ENCODE measurements at regions not wholly inside any gene's neighbourhood (a gene's known extent, or its start where the extent isn't known, plus 50 kb on each side); places are given as distances from the start of the nearest gene placed in this dataset.
"Not testable (repeated sequence)": the region's sequence is repeated elsewhere in the genome, so short reads cannot be mapped to it uniquely, and the experiment has no call there.

GRCh38 chr9:41367301-41367700 lies 178.2 kb upstream of the ZNG1F start:
- DNase-seq (ENCODE audit: low read depth in 1 of 2, low spot score in 1 of 2): not testable (repeated sequence)

DNA sequence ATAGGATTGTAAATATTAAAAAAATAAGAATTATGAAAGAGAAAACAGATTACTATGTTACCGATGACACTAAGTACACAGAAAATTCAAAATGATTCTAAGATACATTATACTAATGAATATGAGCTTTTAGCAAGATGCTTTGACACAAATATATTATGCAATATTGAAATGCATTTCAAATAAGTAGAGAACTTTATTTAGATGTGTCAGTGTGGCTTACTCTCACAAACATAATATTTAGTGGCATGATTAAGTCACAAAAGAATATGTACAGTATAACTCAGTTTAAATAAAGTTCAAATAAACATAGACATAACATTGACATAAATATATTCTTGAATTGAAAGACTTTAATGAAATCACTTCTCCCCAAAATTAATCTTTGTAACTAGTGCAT lies 172.7 kb upstream of the ZNG1F start:
- not testable (repeated sequence) for DNase-seq (ENCODE audit: low read depth in 1 of 2, low spot score in 1 of 2)

DNA sequence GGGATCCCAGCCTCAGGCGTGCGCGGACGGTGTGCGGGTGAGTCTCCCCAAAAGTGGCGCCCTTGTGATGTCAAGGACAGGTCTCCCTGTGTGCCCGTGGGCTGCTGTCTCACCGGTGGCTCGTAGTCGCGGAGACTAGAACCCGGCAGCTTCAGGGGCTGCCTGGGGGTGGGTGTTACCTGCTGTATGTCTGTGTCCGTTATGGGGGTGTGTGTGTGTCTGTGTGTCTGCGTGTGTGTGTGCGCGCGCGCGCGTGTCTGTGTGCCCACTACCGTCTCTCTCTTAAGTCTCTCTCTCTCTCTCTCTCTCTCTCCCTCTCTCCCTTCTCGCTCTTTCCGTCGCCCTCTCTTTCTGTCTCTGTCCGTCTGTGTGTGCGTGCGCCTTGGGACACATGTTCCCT lies 170.0 kb upstream of the ZNG1F start:
- DNase-seq (ENCODE audit: low read depth in 1 of 2, low spot score in 1 of 2): not testable (repeated sequence)

- DNase-seq (ENCODE audit: low read depth in 1 of 2, low spot score in 1 of 2): peak; percentile 67 to 78
Observed at GRCh38 chr9:41358682-41359081, 169.6 kb upstream of the ZNG1F start.

DNA sequence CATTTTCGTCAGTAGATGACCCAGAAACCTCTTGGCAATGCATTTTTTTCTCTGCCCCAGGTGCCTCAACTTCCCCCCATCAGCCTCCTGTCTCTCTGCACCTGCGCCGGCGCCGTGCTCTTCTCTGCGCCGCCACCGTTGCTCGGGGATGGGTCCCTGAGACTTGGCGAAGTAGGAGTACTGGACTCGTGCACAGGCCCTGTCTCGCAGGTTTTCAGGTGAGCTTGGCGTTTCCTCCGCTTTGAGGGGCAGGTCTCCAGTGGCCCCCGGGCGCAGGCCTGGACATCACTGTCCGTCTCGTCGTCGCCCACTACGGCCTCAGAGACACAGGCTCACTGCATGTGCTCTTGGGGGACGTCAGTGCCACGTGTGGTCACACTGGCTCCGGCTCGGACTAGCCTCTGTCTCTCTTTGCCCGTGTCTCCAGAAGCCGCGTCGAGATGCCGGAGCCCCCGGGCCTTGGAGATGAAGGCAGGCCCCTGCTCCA lies 168.8 kb upstream of the ZNG1F start:
- not testable (repeated sequence) for DNase-seq (ENCODE audit: low read depth in 1 of 2, low spot score in 1 of 2)

- DNase-seq (ENCODE audit: low read depth in 1 of 2, low spot score in 1 of 2): not testable (repeated sequence)
Observed at GRCh38 chr9:41357350-41357748, 168.2 kb upstream of the ZNG1F start.

GRCh38 chr9:41356588-41357349 lies 167.7 kb upstream of the ZNG1F start:
- peak; percentile 68 to 83 for DNase-seq (ENCODE audit: low read depth in 1 of 2, low spot score in 1 of 2)

DNA sequence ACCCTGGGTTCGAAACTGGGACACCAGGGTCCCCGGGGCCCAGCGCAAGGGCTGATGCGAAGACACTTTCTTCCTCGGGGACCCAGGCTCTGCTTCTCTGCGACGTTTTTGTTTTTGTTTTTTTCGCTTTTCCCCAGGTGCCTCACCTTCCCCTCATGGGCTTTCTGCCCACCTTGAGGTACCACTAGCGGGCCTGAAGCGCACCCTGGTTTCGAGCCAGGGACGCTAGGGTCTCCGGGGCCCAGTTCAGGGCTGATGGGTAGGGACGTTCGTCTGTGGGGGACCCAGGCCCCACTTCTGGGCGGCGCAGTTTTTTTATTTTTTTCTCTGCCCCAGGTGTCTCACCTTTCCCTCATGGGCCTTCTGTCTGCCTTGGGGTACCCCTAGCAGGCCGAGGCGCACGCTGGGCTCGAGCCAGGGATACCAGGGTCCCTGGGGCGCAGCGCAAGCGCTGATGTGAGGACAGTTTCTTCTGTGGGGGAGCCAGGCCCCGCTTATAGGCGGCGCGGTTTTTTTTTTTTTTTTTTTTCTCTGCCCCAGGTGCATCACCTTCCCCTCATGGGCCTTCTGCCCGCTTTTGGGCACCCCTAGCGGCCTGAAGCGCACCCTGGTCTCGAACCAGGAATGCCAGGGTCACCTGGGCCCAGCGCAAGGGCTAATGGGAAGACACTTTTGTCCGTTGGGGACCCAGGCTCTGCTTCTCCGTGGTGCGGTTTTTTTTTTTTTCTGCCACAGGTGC lies 166.8 kb upstream of the ZNG1F start:
- not testable (repeated sequence) for DNase-seq (ENCODE audit: low read depth in 1 of 2, low spot score in 1 of 2)

- not testable (repeated sequence) for DNase-seq (ENCODE audit: low read depth in 1 of 2, low spot score in 1 of 2)
Observed at GRCh38 chr9:41354978-41355377, 165.9 kb upstream of the ZNG1F start.

GRCh38 chr9:41354060-41354934 lies 165.2 kb upstream of the ZNG1F start:
- not testable (repeated sequence) for DNase-seq (ENCODE audit: low read depth in 1 of 2, low spot score in 1 of 2)

DNA sequence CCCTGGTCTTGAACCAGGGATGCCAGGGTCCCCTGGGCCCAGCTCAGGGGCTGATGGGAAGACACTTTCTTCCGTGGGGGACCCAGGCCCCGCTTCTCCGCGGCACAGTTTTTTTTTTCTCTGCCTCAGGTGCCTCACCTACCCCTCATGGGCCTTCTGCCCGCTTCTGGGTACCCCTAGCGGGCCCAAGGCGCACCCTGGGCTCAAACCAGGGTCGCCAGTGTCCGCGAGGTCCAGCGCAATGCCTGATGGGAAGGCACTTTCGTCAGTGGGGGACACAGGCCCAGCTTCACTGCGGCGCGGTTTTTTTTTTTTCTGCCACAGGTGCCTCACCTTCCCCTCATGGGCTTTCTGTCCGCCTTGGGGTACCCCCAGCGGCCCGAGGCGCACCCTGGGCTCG lies 163.9 kb upstream of the ZNG1F start:
- DNase-seq (ENCODE audit: low read depth in 1 of 2, low spot score in 1 of 2): not testable (repeated sequence)

DNA sequence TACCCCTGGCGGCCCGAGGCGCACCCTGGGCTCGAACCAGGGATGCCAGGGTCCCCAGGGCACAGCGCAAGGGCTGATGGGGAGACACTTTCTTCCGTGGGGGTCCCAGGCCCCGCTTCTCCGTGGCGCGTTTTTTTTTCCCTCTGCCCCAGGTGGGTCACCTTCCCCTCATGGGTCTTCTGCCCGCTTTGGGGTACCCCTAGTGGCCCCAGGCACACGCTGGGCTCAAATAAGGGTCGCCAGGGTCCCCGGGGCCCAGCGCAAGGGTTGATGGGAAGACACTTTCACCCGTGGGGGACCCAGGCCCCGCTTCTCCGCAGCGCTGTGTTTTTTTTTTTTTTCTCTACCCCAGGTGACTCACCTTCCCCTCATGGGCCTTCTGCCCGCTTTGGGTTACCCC lies 163.3 kb upstream of the ZNG1F start:
- not testable (repeated sequence) for DNase-seq (ENCODE audit: low read depth in 1 of 2, low spot score in 1 of 2)

- DNase-seq (ENCODE audit: low read depth in 1 of 2, low spot score in 1 of 2): not testable (repeated sequence)
Observed at GRCh38 chr9:41347893-41348292, 158.8 kb upstream of the ZNG1F start.

DNA sequence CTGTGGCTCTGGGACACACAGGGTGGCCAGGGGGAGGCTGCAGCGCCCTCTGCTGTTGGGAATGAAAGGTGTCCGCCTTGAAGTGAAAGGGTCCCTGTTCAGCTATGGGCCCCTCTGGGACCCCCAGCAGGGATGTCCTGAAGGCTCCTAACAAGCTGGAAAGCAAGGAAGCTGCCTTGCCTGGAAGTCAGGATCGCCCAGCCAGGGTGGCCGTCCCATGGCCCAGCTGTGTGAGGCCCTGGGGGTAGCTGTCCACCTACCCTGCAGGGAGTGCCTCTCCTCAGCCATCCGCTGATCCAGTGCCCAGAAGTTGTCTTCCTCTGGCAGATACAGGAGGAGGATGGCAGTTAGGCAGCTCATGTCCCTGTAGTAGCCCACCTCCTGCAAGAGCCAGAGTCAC lies 143.4 kb upstream of the ZNG1F start:
- DNase-seq (ENCODE audit: low read depth in 1 of 2, low spot score in 1 of 2): not testable (repeated sequence)

DNA sequence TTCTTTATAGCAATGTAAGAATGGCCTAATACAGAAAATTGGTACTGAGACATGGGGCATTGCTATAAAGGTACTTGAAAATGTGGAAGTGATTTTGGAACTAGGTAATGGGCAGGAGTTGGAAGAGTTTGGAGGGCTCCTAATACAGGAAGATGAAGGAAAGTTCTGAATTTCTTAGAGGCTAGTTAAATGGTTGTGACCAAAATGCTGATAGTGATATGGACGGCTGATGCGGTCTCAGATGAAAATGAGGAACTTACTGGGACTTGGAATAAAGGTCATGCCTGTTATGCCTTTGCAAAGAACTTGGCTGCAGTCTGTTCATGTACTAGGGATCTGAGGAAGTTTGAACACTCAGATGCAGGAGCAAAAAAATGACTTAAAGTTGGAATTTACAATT lies 132.2 kb upstream of the ZNG1F start:
- not testable (repeated sequence) for DNase-seq (ENCODE audit: low read depth in 1 of 2, low spot score in 1 of 2)

DNA sequence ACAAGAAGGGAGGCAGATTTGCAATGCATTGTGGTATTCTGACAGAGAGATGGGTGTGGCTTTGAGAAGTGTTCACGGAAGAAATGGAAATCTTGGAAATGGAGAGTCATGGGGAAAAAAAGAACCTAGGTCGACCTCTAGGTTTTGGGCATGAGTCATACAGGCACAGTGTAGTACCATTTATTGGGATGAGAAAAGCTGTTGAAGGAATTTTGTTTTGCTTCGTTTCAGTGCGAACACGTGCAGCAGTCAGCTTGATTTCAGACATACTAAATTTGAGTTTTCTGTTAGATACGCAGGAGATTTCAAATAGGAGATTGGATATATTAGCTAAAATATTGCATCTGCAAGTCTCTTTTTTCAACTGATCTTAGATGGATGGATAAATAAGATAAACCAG lies 119.8 kb upstream of the ZNG1F start:
- DNase-seq (ENCODE audit: low read depth in 1 of 2, low spot score in 1 of 2): not testable (repeated sequence)

GRCh38 chr9:41285744-41286143 lies 96.6 kb upstream of the ZNG1F start:
- DNase-seq (ENCODE audit: low read depth in 1 of 2, low spot score in 1 of 2): not testable (repeated sequence)

DNA sequence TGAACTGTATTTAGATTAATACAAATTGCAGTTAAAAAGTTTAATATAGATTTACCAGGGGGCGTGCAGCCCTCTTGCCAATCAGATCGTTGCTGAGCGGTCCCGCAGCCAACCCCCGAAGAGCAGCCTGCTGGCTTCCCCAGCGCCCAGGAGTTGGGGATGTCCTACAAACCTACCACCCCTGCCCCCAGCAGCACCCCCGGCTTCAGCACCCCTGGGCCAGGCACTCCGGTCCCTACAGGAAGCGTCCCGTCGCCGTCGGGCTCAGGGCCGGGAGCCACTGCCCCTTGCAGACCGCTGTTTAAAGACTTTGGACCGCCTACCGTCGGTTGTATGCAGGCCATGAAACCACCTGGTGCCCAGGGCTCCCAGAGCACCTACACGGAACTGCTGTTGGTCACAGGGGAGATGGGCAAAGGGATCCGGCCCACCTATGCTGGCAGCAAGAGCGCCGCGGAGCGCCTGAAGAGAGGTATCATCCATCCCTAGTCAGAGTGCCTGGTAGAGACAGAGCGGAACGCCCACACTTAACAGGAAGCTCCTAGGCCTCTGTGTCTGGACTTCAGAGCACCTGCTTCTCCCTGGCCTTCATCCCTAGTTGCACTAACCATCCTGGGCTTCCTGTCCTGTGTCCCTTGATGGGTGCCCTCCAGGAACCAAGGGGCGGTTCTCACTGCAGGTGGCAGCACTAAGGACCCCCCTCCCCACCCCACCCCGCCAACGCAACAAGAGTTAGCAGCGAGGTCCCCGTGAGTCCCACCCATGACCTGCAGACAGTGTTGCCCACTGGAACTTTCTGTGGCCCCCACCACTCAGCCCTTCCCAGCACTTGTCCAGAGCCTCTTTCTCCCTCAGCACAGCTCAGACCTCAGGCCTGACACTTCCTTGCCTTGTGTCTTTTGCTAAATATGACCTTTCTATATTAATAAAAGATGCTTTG lies 91.5 kb upstream of the ZNG1F start:
- not testable (repeated sequence) for DNase-seq (ENCODE audit: low read depth in 1 of 2, low spot score in 1 of 2)

DNA sequence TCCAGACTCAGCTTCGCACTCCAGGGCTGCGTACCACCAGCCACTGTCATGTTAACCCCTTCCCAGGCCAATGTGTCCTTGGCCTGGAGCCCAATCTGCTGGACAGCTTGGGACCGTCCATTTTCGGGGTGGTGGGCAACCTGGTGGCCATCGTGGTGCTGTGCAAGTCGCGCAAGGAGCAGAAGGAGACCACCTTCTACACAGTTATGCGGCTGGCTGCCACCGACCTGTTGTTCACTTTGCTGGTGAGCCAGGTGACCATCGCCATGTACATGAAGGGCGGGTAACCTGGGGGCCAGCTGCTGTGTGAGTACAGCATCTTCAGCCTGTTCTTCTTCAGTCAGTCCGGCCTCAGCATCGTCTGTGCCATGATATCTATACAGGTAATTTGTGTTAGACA lies 90.3 kb upstream of the ZNG1F start:
- not testable (repeated sequence) for DNase-seq (ENCODE audit: low read depth in 1 of 2, low spot score in 1 of 2)

DNA sequence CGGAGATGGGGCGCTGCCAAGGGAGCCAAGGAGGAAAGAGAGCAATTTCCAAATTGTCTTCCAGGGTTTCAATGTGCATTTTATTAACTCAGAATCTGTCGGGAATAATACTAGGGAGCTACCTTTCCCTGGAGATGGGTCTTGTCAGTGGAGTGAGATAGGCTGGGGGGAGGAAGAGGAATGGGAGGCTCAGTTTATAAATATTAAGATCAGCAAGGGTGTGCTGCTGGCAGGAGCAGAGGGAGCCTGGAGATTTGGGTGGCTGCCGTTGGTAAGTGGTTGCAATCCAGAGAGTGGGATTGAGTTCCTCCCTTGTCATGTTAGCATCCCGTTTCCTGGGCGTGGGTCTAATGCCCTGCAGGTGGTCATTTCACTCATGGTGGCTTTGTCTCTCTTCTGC lies 89.9 kb upstream of the ZNG1F start:
- DNase-seq (ENCODE audit: low read depth in 1 of 2, low spot score in 1 of 2): not testable (repeated sequence)
